H9 (cell line): ENCODE measurements at regions not wholly inside any gene's neighbourhood (a gene's known extent, or its start where the extent isn't known, plus 50 kb on each side); places are given as distances from the start of the nearest gene placed in this dataset.

Source experiments
- DNase-seq: peaks from one replicate; pipeline ENCODE4 v3.0.0-alpha.2; 2017
- H2AFZ ChIP-seq: one replicate; pipeline ENCODE4 v1.6.1; 2013; ENCODE audit warnings: mild to moderate bottlenecking, low read length, control low read depth, moderate library complexity
- H2AK5ac ChIP-seq: 2 replicates; pipeline ENCODE4 v1.6.1; 2013; ENCODE audit warnings: low read length, control low read depth, mixed read lengths; ENCODE audit not compliant: insufficient read length
- H2BK120ac ChIP-seq: one replicate; pipeline ENCODE4 v1.6.1; 2013; ENCODE audit warnings: low read depth, mild to moderate bottlenecking, low read length, control low read depth, inconsistent platforms; ENCODE audit not compliant: poor library complexity, severe bottlenecking
- H2BK12ac ChIP-seq: 2 replicates; pipeline ENCODE4 v1.6.1; 2013; ENCODE audit warnings: low read length, control low read depth, mixed read lengths, low read depth; ENCODE audit not compliant: insufficient read length
- H2BK15ac ChIP-seq: 2 replicates; pipeline ENCODE4 v1.6.1; 2013; ENCODE audit warnings: low read depth, low read length, control low read depth
- H2BK20ac ChIP-seq: one replicate; pipeline ENCODE4 v1.6.1; 2013; ENCODE audit warnings: low read depth, mild to moderate bottlenecking, low read length, control low read depth, inconsistent platforms; ENCODE audit not compliant: poor library complexity, severe bottlenecking
- H2BK5ac ChIP-seq: 2 replicates; pipeline ENCODE4 v1.6.1; 2013; ENCODE audit warnings: low read length, control low read depth, mixed read lengths; ENCODE audit not compliant: insufficient read length
- H3K14ac ChIP-seq: 2 replicates; pipeline ENCODE4 v1.6.1; 2013; ENCODE audit warnings: low read length, control low read depth; ENCODE audit not compliant: insufficient read depth
- H3K18ac ChIP-seq: 2 replicates; pipeline ENCODE4 v1.6.1; 2013; ENCODE audit warnings: low read depth, mild to moderate bottlenecking, mixed read lengths, low read length, control low read depth; ENCODE audit not compliant: insufficient read length
- H3K23ac ChIP-seq: 2 replicates; pipeline ENCODE4 v1.6.1; 2013; ENCODE audit warnings: low read length, control low read depth, mixed read lengths, low read depth; ENCODE audit not compliant: insufficient read length
- H3K23me2 ChIP-seq: 2 replicates; pipeline ENCODE4 v1.6.1; 2013; ENCODE audit warnings: low read depth, mild to moderate bottlenecking, mixed read lengths, low read length, control low read depth; ENCODE audit not compliant: insufficient read length, poor library complexity, severe bottlenecking
- H3K27ac ChIP-seq: 2 replicates; pipeline ENCODE4 v1.5.1; 2013; ENCODE audit warnings: low read length, control low read depth, mixed read lengths, low read depth; ENCODE audit not compliant: insufficient read length
- H3K27me3 ChIP-seq: 2 replicates; pipeline ENCODE4 v1.6.1; 2013; ENCODE audit warnings: low read length, control low read depth, inconsistent platforms; ENCODE audit not compliant: insufficient read depth
- H3K4ac ChIP-seq: 2 replicates; pipeline ENCODE4 v1.6.1; 2013; ENCODE audit warnings: low read depth, mild to moderate bottlenecking, control low read depth, inconsistent platforms, low read length, moderate library complexity
- H3K4me1 ChIP-seq: 2 replicates; pipeline ENCODE4 v1.6.1; 2013; ENCODE audit warnings: low read length, control low read depth, inconsistent platforms; ENCODE audit not compliant: insufficient read depth
- H3K4me2 ChIP-seq: 2 replicates; pipeline ENCODE4 v1.6.1; 2013; ENCODE audit warnings: low read length, control low read depth, mixed read lengths; ENCODE audit not compliant: insufficient read length, insufficient read depth
- H3K56ac ChIP-seq: 2 replicates; pipeline ENCODE4 v1.6.1; 2013; ENCODE audit warnings: low read depth, mild to moderate bottlenecking, mixed read lengths, low read length, control low read depth; ENCODE audit not compliant: insufficient read length
- H3K79me1 ChIP-seq: 2 replicates; pipeline ENCODE4 v1.6.1; 2013; ENCODE audit warnings: low read depth, mild to moderate bottlenecking, moderate library complexity, low read length, control low read depth, inconsistent platforms; ENCODE audit not compliant: insufficient read depth, poor library complexity, severe bottlenecking
- H3K79me2 ChIP-seq: 2 replicates; pipeline ENCODE4 v1.6.1; 2013; ENCODE audit warnings: low read length, control low read depth, inconsistent platforms; ENCODE audit not compliant: insufficient read depth
- H3K9ac ChIP-seq: 2 replicates; pipeline ENCODE4 v1.6.1; 2013; ENCODE audit warnings: low read length, control low read depth, mixed read lengths; ENCODE audit not compliant: insufficient read length; ENCODE audit errors: extremely low read depth
- H3K9me3 ChIP-seq: one replicate; pipeline ENCODE4 v1.6.1; 2013; ENCODE audit warnings: low read depth, low read length, inconsistent platforms; ENCODE audit not compliant: control insufficient read depth
- H3T11ph ChIP-seq: one replicate; pipeline ENCODE4 v1.6.1; 2013; ENCODE audit warnings: mild to moderate bottlenecking, low read length, control low read depth, inconsistent platforms
- H4K20me1 ChIP-seq: one replicate; pipeline ENCODE4 v1.6.1; 2013; ENCODE audit not compliant: control insufficient read depth, insufficient read length, insufficient read depth
- H4K5ac ChIP-seq: 2 replicates; pipeline ENCODE4 v1.6.1; 2013; ENCODE audit warnings: low read depth, mild to moderate bottlenecking, mixed read lengths, low read length, control low read depth; ENCODE audit not compliant: insufficient read length
- H4K8ac ChIP-seq: replicated peaks from 2 replicates; pipeline ENCODE4 v1.6.1; 2013; ENCODE audit warnings: low read length, control low read depth, mixed read lengths, low read depth; ENCODE audit not compliant: insufficient read length
- H4K91ac ChIP-seq: 2 replicates; pipeline ENCODE4 v1.6.1; 2013; ENCODE audit warnings: low read depth, mild to moderate bottlenecking, moderate library complexity, mixed read lengths, low read length, control low read depth; ENCODE audit not compliant: insufficient read length
- H3K27ac Mint-ChIP-seq, 3 experiments: 2 replicates in 2 of 3; 3 replicates in 1 of 3; pipeline ENCODE4 v1.8.0; 2020 to 2021; ENCODE audit warnings: mixed read lengths in 3 of 3, mild to moderate bottlenecking in 1 of 3, moderate library complexity in 1 of 3
- H3K27me3 Mint-ChIP-seq: 2 replicates; pipeline ENCODE4 v1.8.0; 2021; ENCODE audit warnings: low read depth, mild to moderate bottlenecking, moderate library complexity, mixed read lengths
- H3K36me3 Mint-ChIP-seq, 3 experiments: 2 replicates in 2 of 3; 3 replicates in 1 of 3; pipeline ENCODE4 v1.8.0; 2020 to 2021; ENCODE audit warnings: low read depth in 3 of 3, mixed read lengths in 3 of 3; ENCODE audit not compliant: insufficient read depth in 1 of 3
- H3K4me1 Mint-ChIP-seq, 2 experiments: 2 replicates each; pipeline ENCODE4 v1.8.0; 2020; ENCODE audit warnings: mixed read lengths in 2 of 2
- H3K4me3 Mint-ChIP-seq, 2 experiments: 2 replicates in 1 of 2; 3 replicates in 1 of 2; pipeline ENCODE4 v1.8.0; 2020 to 2021; ENCODE audit warnings: mild to moderate bottlenecking in 2 of 2, mixed read lengths in 2 of 2, moderate library complexity in 1 of 2
- H3K9me3 Mint-ChIP-seq, 2 experiments: 2 replicates in 1 of 2; 3 replicates in 1 of 2; pipeline ENCODE4 v1.8.0; 2020; ENCODE audit warnings: mild to moderate bottlenecking in 2 of 2, mixed read lengths in 2 of 2, moderate library complexity in 1 of 2
- WGBS: extraction: QIAGEN DNeasy Blood & Tissue Kit; methylation state at CpG from one replicate; pipeline ENCODE4 v1.1.7; 2013; ENCODE audit warnings: missing lambda C conversion rate, low lambda C conversion rate, mixed read lengths; ENCODE audit not compliant: insufficient read length; ENCODE audit errors: extremely low coverage; 5-methylcytosine and 5-hydroxymethylcytosine counted together
- TF ChIP-seq, protein P1 (sequence below): fragments of 200-600 bp; sonication (generic); conservative IDR thresholded peaks from 3 replicates; pipeline ENCODE4 v1.8.0; 2021; ENCODE audit warnings: antibody characterized with exemption, mild to moderate bottlenecking

DNA sequence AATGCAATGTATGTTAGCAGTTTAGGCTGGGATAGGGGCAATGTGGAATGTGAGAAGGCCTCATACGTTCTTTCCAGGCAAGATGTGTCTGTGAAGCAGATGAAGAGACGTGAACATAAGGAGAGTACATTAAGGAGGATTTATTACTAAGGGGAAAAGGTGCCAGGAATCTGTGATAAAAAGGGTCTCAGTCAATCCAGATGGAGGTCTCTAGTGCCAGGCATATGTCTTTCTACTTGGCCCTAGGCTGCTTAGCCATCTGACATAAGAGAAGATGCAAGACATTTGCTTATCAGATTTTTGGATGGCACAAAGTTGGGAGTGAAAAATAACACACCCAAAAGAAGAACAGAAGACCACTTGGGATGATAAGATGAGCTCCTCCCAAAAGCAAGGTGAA lies 93.0 kb upstream of the PRKG2 start:
- Histone ChIP-seq H3K79me1 (no peaks in the 10 kb centered on the region), H4K91ac (no peak overlapping the region), H3K4me1 (no peaks in the 10 kb centered on the region), H3K56ac (no peak overlapping the region), H2BK20ac (no peak overlapping the region), H3K23me2 (no peaks in the 10 kb centered on the region), H3T11ph (no peak overlapping the region), H2BK5ac (no peak overlapping the region), H3K23ac (no peak overlapping the region), H3K18ac (no peak overlapping the region), H2BK15ac (no peak overlapping the region), H2BK120ac (no peak overlapping the region), H3K9me3 (no peaks in the 10 kb centered on the region), H4K20me1 (no peaks in the 10 kb centered on the region), H3K79me2 (no peaks in the 10 kb centered on the region), H3K27me3 (no peaks in the 10 kb centered on the region), H2BK12ac (no peak overlapping the region), H4K8ac (no peak overlapping the region), H4K5ac (no peak overlapping the region), H3K27ac (no peak overlapping the region), H3K4ac (no peak overlapping the region), H3K9ac (no peak overlapping the region), H2AK5ac (no peak overlapping the region), H3K14ac (no peak overlapping the region), H3K4me2 (no peak overlapping the region), H2AFZ (no peak overlapping the region)
- whole genome bisulfite sequencing: no CpG with 5 or more reads among the region's 2 CpGs
- no peak for DNase-seq
- no peak overlapping the region for H3K27ac Mint-ChIP-seq
- H3K4me1 Mint-ChIP-seq: no peaks in the 10 kb centered on the region
- H3K27me3 Mint-ChIP-seq: 0 out of 2 replicates have a peak, but pooled peaks cover 1% of the 10 kb centered on the region
- H3K4me3 Mint-ChIP-seq: no peak overlapping the region
- H3K9me3 Mint-ChIP-seq: peaks cover 0 to 3% of the 10 kb centered on the region in 2 experiments; a peak in 1 of 5 replicates
- TF ChIP-seq, protein P1, sequence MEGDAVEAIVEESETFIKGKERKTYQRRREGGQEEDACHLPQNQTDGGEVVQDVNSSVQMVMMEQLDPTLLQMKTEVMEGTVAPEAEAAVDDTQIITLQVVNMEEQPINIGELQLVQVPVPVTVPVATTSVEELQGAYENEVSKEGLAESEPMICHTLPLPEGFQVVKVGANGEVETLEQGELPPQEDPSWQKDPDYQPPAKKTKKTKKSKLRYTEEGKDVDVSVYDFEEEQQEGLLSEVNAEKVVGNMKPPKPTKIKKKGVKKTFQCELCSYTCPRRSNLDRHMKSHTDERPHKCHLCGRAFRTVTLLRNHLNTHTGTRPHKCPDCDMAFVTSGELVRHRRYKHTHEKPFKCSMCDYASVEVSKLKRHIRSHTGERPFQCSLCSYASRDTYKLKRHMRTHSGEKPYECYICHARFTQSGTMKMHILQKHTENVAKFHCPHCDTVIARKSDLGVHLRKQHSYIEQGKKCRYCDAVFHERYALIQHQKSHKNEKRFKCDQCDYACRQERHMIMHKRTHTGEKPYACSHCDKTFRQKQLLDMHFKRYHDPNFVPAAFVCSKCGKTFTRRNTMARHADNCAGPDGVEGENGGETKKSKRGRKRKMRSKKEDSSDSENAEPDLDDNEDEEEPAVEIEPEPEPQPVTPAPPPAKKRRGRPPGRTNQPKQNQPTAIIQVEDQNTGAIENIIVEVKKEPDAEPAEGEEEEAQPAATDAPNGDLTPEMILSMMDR: no peak
- H3K36me3 Mint-ChIP-seq: no peaks in the 10 kb centered on the region
